ENCODE measurements at regions not wholly inside any gene's neighbourhood (a gene's known extent, or its start where the extent isn't known, plus 50 kb on each side); places are given as distances from the start of the nearest gene placed in this dataset.
A peak's percentile ranks its signal among the peaks of the same experiment; 100 is the strongest.

DNA sequence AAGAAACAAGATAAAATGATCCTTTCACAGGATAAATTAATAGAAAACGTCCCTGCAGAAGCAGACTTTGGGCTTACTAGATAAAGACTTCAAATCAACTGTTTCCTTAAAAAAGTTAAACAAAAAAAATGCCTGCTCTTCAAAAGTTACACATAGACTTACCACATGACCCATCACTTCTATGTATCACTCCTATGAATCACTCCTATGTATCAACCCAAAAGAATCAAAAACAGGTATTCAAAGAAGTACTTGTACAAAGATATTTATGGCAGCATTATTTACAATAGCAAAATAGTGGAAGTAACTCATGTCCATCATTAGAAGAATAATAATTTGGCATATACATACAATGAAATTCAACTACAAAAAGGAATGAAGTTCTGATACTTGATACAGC is 56.3 kb upstream of the PRDM9 start:
- Histone ChIP-seq H4K20me1 (ENCODE audit: low read depth, low read length) (no peaks in the 10 kb centered on the region), H3K4me2 (ENCODE audit: low read depth, low read length, poor library complexity, severe bottlenecking) (no peak overlapping the region), H3K4me3 (ENCODE audit: insufficient read depth, low read length, poor library complexity, severe bottlenecking) (no peak overlapping the region), H2AFZ (ENCODE audit: low read depth, low read length, severe bottlenecking) (no peak overlapping the region), H3K36me3 (ENCODE audit: low read length) (no peaks in the 10 kb centered on the region), H3K27me3 (ENCODE audit: low read length) (no peaks in the 10 kb centered on the region), H3K79me2 (ENCODE audit: insufficient read depth, low read length) (no peaks in the 10 kb centered on the region), H3K9ac (ENCODE audit: low read length) (no peak overlapping the region), H3K27ac (ENCODE audit: low read depth, low read length) (no peak overlapping the region), H3F3A (ENCODE audit: insufficient read depth) (no peaks in the 10 kb centered on the region), H3K9me3 (ENCODE audit: insufficient read depth, low read length) (no peaks in the 10 kb centered on the region), H3K9me2 (replicated peaks; ENCODE audit: insufficient read depth, low read length) (no peaks in the 10 kb centered on the region)
- TF ChIP-seq EZH2phosphoT487 (conservative IDR thresholded peaks at IDR 0.05; ENCODE audit: low read length): no peak
- TF ChIP-seq, protein P1, sequence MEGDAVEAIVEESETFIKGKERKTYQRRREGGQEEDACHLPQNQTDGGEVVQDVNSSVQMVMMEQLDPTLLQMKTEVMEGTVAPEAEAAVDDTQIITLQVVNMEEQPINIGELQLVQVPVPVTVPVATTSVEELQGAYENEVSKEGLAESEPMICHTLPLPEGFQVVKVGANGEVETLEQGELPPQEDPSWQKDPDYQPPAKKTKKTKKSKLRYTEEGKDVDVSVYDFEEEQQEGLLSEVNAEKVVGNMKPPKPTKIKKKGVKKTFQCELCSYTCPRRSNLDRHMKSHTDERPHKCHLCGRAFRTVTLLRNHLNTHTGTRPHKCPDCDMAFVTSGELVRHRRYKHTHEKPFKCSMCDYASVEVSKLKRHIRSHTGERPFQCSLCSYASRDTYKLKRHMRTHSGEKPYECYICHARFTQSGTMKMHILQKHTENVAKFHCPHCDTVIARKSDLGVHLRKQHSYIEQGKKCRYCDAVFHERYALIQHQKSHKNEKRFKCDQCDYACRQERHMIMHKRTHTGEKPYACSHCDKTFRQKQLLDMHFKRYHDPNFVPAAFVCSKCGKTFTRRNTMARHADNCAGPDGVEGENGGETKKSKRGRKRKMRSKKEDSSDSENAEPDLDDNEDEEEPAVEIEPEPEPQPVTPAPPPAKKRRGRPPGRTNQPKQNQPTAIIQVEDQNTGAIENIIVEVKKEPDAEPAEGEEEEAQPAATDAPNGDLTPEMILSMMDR (IDR thresholded peaks at IDR 0.05; ENCODE audit: insufficient read depth, low read length, poor library complexity, severe bottlenecking): no peak

DNA sequence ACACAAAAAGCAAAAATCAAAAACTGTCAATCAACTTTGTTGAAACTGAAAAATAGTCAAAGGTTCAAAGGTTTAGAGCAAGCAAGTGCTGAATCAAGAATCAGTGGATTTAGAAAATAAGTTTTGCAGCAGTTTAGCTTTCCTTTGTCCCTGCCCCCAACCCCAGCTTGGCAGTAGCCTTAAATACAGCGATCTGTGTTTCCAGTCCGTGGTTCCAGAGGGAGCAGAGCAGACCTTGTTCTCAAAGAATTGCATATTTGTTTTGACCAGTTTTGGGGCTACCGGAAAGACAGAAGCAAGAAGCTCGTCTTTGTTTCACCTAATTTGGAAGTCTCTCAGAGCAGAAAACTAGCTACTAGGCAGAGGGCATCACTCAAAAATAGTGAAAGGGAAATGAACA is 57.2 kb upstream of the PRDM9 start:
- no peak overlapping the region for H3K4me2 ChIP-seq (ENCODE audit: low read depth, low read length, poor library complexity, severe bottlenecking)
- H3F3A ChIP-seq (ENCODE audit: insufficient read depth): no peaks in the 10 kb centered on the region
- no peaks in the 10 kb centered on the region for H3K79me2 ChIP-seq (ENCODE audit: insufficient read depth, low read length)
- no peak for TF ChIP-seq EZH2phosphoT487 (conservative IDR thresholded peaks at IDR 0.05; ENCODE audit: low read length)
- TF ChIP-seq, protein P1 (IDR thresholded peaks at IDR 0.05; ENCODE audit: insufficient read depth, low read length, poor library complexity, severe bottlenecking): no peak
- no peaks in the 10 kb centered on the region for H4K20me1 ChIP-seq (ENCODE audit: low read depth, low read length)
- no peak overlapping the region for H3K4me3 ChIP-seq (ENCODE audit: insufficient read depth, low read length, poor library complexity, severe bottlenecking)
- H3K27ac ChIP-seq (ENCODE audit: low read depth, low read length): no peak overlapping the region
- H3K9me3 ChIP-seq (ENCODE audit: insufficient read depth, low read length): no peaks in the 10 kb centered on the region
- H3K27me3 ChIP-seq (ENCODE audit: low read length): no peaks in the 10 kb centered on the region
- no peak overlapping the region for H3K9ac ChIP-seq (ENCODE audit: low read length)
- H3K9me2 ChIP-seq (replicated peaks; ENCODE audit: insufficient read depth, low read length): no peaks in the 10 kb centered on the region
- H2AFZ ChIP-seq (ENCODE audit: low read depth, low read length, severe bottlenecking): peak overlapping the region; percentile 37
- no peaks in the 10 kb centered on the region for H3K36me3 ChIP-seq (ENCODE audit: low read length)

DNA sequence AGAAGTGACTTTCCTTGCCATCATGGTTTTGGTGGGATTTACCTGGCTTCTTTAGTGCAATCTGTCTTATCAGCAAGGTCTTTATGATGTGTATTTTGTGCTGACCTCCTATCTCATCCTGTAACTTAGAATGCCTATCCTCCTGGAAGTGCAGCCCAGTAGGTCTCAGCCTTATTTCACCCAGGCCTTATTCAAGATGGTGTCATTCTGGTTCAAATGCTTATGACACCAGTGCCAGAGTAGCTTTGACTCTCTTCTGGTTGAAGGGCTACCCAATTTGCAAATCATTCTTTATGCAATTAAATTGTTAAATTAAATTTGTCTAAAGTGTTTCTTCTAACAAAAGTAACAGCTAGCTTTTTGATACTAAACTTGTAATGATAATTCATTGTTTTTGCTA is 58.8 kb upstream of the PRDM9 start:
- Histone ChIP-seq H3K27me3 (ENCODE audit: low read length) (no peaks in the 10 kb centered on the region), H3K27ac (ENCODE audit: low read depth, low read length) (no peak overlapping the region), H3K9me3 (ENCODE audit: insufficient read depth, low read length) (no peaks in the 10 kb centered on the region), H2AFZ (ENCODE audit: low read depth, low read length, severe bottlenecking) (no peak overlapping the region), H3K4me3 (ENCODE audit: insufficient read depth, low read length, poor library complexity, severe bottlenecking) (no peak overlapping the region), H3K9ac (ENCODE audit: low read length) (no peak overlapping the region), H3F3A (ENCODE audit: insufficient read depth) (no peaks in the 10 kb centered on the region), H3K79me2 (ENCODE audit: insufficient read depth, low read length) (no peaks in the 10 kb centered on the region), H4K20me1 (ENCODE audit: low read depth, low read length) (no peaks in the 10 kb centered on the region), H3K4me2 (ENCODE audit: low read depth, low read length, poor library complexity, severe bottlenecking) (no peak overlapping the region), H3K9me2 (replicated peaks; ENCODE audit: insufficient read depth, low read length) (no peaks in the 10 kb centered on the region), H3K36me3 (ENCODE audit: low read length) (no peaks in the 10 kb centered on the region)
- TF ChIP-seq, protein P1 (IDR thresholded peaks at IDR 0.05; ENCODE audit: insufficient read depth, low read length, poor library complexity, severe bottlenecking): no peak
- no peak for TF ChIP-seq EZH2phosphoT487 (conservative IDR thresholded peaks at IDR 0.05; ENCODE audit: low read length)

Measured in SU-DHL-6 (cell line).